ENCODE measurements at regions not wholly inside any gene's neighbourhood (a gene's known extent, or its start where the extent isn't known, plus 50 kb on each side); places are given as distances from the start of the nearest gene placed in this dataset.

DNA sequence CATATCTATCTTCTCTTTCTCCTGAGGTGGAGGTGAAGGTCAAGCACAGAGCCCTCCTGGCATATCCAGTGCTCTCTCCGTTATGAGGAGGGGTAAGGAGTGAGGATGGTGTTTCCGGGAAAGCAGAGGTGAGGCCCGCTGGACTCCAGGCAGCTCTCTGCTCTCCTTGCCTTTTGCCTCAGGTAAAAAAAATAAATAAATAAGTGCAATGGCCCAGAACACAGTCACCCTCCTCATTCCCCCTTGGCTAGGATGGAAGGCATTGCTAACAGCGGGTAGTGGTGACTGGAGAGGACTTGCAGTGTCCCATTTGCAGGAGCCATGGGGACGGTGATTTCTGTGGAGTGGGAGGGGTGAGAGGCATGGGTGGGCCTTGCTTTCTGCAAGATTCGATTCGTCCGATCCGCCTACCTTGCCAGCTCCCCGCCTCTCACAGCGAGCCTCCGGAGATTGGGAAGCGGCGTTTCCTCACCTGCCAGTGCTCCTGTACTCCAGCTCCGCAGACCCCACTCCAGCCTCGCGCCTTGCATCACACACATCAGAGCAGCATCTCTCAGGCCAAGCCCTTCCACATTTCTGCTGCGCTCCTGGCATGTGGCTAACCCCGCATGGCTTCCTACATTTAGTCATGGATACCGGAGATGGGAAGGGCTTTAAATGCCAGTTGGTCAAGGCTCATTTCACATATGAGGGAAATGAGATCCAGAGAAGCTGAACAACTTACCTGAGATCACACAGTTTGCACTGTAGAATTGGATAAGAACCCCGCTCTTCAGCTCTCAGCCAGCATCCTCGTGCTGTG lies 155.2 kb downstream of the VAPA start:
- intact Hi-C loops (cut with DNase I) = no loop called here
- ATAC-seq (ENCODE audit: poor library complexity) (no peak), DNase-seq (no peak)

DNA sequence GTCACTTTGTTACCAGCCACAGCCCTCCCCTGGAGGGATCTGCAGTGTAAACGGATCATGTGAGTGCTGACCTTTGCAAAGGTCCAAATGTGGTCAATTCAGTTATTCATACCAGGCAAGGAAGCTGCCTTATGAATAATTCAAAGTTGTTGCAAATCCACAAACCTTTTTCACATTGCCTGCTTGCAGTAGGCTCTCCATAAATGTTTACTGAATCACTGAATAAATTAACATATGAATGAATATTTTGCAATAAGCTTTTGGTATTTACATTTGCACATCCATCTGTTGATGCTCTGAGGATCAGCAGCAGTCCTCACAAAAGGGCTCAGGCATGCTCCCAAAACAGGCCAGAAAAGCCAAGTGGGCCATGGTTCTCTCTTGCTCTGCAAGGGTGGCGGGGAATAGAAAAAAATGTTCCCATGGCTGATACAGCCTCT lies 156.8 kb downstream of the VAPA start:
- DNase-seq (no peak), ATAC-seq (ENCODE audit: poor library complexity) (no peak)
- intact Hi-C loops (cut with DNase I) = no loop called here

DNA sequence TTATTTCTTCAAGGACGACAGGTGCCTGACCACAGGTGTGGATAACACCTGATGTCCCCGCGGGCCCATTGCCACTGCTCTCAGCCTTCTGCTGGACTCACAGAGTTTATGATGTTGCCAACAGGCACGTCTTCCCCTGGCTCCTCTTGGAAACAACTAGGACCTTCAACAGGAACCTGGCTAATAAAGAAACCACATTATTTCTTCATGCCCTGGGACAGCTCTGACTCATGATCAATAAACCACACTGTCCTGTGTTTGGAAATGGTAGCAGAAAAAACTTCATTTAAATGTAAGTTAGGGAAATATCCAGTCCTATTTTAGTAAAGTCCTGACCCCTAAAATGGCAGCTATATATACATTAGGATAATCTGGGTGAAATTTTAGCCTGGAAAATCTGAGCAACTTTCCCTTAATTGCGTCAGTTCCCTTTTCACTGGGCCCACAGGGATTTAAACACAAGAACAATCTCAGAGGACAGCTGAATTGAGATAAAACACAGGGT lies 158.9 kb downstream of the VAPA start:
- intact Hi-C loops (cut with DNase I) = no loop called here
- no peak for DNase-seq
- no peak for ATAC-seq (ENCODE audit: poor library complexity)

DNA sequence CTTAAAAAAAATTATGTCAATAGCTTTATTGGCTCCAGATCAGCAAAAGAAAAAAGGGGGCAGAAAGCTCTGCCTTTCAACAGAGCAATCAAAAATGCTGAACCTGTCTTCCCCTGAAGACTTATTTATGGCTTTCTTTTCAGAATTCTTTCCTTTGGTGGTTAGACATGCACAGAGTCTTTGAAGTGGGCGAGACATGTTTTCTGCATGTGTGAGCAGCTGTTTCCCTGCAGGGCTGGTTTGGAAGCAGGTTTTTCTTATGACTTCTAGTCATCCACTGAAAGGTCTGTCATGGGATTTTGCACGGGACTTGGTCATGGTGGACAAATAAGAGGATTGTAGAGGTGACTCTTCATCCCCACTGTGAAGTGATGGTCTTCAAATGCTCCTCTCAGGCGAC lies 160.3 kb downstream of the VAPA start:
- ATAC-seq (ENCODE audit: poor library complexity) = no peak
- intact Hi-C loops (cut with DNase I) = no loop called here
- DNase-seq = no peak

DNA sequence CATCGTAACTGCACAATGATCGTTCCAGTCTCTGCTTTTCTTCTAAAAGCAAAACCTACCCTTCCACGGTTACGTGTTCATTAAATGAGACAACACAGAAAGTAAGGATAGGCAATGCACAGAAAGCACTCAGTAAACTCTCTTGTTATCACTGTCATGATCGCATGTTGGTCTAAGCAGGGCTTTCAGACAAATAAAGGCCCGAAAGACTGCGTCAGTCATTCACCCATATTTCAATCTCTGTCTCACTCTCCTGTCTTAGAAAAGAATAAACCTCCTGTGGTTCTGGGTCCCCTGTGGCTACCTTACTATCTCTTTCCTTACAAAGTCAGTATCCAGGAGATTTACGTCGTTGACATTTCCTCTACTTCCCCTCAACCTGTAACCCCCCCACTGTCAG lies 160.9 kb downstream of the VAPA start:
- intact Hi-C loops (cut with DNase I) = no loop called here
- ATAC-seq (ENCODE audit: poor library complexity) (no peak), DNase-seq (no peak)

DNA sequence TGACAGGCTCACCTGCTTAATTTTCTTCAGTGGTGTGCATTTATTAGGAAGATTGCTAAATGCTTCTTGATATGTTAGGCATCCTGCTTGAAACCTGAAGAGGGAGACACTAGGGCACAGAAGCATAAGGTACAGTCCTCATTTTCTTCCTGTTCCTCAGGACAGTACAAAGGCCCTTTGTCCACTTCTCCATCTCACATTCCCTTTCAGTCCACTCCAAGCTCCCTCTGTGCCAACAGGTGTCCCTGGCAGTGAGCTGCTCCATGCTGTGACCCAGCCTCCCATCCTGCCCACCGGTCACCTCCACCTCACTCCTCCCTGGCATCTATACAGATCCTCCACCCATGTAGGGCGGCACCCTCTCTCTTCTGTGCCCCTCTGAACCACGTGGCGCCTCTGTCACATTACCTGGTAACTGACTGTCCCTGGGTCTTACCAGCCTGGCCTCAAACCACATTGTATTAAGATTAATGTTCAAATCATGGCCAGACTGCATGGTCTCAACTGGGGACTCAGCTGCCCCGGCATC lies 162.8 kb downstream of the VAPA start:
- DNase-seq (no peak), ATAC-seq (ENCODE audit: poor library complexity) (no peak)
- intact Hi-C loops (cut with DNase I) = no loop called here

DNA sequence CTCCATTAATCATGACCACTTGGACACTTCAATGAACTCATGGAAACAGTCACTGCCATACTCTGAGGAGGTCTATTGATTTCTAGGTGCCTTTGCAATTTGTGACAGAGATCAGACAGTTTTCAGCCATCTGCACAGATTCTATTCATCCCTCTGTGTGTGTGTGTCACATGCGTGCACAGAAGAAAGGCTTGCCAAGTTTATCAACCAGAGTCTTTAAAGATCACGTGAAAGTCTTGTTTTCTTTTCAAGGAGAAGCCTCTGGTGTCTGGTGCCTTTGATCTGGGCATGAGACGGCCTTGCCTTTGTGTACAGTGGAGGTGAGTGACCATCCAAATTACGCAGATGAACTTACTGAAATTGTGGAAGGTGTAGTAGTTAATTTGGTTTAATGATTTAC lies 164.2 kb downstream of the VAPA start:
- ATAC-seq (ENCODE audit: poor library complexity) (no peak), DNase-seq (no peak)
- intact Hi-C loops (cut with DNase I) = no loop called here

DNA sequence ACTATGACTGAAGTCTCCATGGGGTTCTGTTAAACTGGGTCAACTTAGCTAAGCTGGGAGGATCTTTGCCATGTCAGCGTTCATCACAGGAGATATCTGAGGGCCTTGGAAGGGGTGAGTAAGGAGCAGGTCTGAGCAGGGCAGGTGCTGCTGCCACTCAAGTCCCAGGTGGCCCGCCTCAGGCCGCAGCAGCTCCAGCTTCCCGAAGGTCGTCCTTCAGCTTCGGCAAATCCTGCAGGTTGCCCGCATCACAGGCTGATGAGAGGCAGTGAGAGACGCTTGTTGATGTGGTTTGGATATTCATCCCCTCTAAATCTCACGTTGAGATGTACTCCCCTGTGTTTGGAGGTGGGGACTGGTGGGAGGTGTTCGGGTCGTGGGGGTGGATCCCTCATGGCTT lies 166.6 kb downstream of the VAPA start:
- ATAC-seq (ENCODE audit: poor library complexity) (no peak), DNase-seq (no peak)
- intact Hi-C loops (cut with DNase I) = no loop called here

DNA sequence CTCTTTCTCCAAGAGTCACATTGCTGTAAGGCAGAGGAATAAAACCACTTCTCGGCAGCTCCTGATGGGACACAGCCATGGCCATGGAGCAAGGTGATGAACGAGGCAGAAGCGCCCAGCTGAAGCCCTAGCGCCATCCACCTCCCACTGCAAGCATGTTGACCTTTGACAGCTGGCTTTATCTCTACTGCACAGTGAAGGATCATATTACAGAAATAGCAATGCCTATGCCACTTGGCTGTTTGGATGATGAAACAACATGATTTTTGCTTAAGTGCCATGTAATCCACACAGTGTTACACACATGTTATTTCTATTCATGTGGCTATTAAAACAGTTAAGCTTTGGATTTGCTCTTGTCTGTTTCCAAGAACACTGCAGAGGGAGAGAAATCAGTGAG lies 167.7 kb downstream of the VAPA start:
- no peak for DNase-seq
- peak; percentile 15 for ATAC-seq (ENCODE audit: poor library complexity)
- intact Hi-C loops (cut with DNase I) = no loop called here

DNA sequence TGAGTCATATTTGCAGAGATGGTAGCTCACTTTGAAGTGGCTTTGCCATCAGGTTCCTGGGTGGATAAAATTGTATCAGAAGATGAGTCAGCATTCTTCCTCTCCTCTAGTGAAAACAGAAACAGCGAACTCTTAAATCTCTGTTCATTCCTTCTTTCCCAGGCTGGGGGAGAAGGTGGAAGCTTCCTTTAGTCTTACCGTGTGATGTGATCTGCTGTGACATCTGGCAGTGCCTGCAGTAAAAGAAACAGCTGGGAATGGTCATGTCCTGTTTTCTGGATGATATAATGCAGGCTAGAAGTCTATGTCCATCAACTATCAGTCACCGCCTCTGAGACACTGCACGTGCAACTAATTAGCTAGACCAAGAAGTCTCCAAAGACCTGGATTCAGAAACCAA lies 171.6 kb downstream of the VAPA start:
- no peak for DNase-seq
- peak; percentile 39 for ATAC-seq (ENCODE audit: poor library complexity)
- intact Hi-C loops (cut with DNase I) = no loop called here

DNA sequence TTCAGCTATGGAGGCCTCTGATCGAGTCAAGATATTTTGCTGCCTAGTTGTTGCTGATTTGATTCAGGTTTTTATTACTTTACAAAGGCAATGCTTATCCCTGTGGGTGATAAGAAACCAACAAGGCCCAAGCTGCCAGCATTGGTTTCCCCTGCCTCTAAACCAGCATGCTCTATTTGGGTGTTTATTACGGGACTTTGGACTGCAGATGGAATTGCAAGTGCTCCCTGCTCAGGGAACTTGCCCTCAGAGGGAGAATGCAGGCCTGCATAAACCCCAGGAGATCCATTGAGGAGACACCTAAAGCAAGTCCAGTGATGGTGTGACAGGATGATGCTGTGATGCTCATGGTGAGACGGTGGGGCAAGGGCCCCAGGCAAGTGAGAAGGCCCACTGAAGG lies 172.1 kb downstream of the VAPA start:
- ATAC-seq (ENCODE audit: poor library complexity) (no peak), DNase-seq (no peak)
- intact Hi-C loops (cut with DNase I) = no loop called here

DNA sequence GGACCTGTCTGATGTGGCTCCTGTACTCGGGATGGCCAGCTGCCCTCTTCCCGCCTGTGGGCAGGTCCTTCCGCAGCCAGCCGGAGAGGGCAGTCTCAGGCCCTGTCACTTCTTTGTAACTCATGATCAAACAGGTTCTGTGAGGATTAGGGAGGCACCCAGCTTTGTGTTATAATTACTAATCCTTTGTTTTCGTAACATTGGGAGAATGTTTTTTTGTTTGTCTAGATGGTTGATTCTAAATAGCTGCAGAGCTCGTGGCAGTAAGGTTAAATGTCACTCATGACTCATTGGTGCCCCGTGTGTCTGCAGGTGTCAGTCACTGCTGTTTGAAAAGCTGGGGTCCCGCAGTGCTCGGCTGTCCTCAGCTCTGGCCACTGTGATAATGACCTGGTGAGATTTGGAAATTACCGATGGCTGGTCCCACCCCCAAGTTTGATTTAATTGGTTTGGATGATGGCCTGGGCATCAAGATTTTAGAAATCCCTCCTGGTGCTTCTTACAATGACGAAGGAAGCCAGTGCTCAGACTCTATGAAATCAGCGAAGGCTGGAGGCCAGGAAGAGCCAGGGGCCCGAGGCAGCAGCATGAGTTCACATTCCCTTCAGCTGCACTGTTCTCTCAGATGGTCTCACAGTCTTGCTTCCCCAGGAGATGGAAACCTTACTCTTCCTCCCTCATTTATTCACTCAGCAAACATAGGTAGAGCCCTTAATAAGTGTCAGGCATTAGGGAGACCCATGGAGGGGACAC lies 172.8 kb downstream of the VAPA start:
- DNase-seq = no peak
- intact Hi-C loops (cut with DNase I) = no loop called here
- no peak for ATAC-seq (ENCODE audit: poor library complexity)

DNA sequence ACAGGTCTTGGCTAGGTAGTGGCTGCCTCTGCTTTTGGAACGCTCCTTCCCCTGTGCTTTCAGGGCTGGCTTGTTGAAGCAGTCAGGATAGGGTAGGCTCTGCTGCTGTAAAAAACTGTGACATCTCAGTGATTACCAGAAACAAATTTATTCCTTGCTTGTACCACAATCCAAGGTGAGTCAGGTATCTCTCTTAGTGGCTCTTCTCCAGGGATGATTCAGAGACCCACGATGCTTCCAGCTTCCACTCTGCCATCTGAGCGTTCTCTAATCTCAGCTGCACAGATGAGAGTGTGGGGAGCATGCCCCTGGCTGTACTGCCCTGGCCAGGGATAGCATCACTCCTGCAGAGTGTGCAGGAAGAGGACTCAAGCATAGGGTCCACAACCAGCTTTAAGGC lies 174.9 kb downstream of the VAPA start:
- intact Hi-C loops (cut with DNase I) = no loop called here
- ATAC-seq (ENCODE audit: poor library complexity) (no peak), DNase-seq (no peak)

DNA sequence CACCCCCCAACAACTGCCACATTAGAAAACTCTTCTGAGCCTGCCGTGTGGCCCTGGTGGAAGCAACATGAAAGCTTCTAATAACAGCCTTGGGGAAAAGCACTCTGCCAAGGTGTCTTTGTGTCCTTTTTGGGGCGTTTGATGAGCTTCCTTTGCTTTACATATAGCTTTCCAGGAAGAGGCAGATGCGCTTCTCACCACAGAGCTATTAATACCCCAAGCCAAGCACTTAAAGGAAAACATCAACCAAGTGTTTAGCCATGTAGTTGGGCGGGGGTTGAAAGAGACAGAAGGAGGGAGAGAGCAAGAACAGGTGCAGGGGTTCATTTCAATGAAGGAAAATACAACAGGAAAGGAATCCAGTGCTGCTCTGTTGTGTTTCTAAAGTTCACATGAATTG lies 176.1 kb downstream of the VAPA start:
- DNase-seq (no peak), ATAC-seq (ENCODE audit: poor library complexity) (no peak)
- intact Hi-C loops (cut with DNase I) = no loop called here

DNA sequence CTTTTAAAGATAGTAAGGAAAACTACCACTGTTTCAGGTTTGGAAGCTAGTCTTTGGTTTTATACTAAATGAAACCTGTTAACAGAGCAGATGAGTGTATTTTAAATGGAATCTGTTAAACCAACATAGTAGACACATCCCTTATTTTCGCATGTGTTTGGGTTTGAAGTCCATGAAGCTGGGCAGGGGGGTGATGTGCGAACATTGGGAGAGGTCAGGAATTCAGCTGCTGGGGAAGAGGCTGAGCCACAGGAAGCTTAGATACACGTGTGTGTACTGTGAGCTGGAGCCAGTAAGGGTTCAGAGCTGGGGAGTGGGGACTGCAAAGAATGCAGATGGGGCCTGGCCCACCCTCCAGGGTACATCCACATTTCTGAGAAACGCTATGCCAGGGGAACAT lies 176.9 kb downstream of the VAPA start:
- ATAC-seq (ENCODE audit: poor library complexity) = no peak
- no peak for DNase-seq
- intact Hi-C loops (cut with DNase I) = no loop called here

DNA sequence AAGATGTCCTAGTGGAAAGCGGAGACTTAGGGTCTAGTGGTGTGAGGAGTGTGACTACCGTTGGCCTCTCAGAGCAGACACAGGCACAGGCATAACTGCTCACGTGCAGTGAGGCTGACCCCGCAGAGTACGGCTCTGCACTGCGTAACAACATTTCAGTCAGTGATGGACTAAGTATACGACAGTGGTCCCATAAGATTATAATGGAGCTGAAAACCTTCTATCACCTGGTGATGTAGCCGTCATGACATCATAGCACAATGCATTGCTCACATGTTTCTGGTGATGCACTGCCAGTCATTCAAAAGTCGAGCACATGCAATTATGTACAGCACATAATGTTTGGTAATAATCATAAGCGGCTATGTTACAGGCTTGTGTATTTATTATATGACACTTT lies 179.6 kb downstream of the VAPA start:
- ATAC-seq (ENCODE audit: poor library complexity) (no peak), DNase-seq (no peak)
- intact Hi-C loops (cut with DNase I) = no loop called here

DNA sequence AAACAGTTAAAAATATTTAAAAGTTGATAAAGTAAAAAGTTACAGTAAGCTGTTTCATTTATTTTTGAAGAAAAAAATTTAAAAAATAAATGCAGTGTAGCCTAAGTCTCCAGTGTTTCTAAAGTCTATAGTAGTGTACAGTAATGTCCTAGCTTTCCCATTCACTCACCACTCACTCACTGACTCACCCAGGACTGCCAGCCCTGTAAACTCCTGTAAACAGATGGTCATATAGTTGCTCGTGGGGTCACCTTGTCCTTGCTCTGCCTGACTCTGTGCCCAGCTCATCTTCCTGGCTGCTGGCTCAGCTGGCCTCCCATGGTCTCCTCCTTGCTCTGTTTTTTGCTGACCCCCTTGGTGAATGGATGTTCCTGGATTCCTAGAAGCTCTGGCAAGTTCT lies 180.3 kb downstream of the VAPA start:
- ATAC-seq (ENCODE audit: poor library complexity) (no peak), DNase-seq (no peak)
- intact Hi-C loops (cut with DNase I) = no loop called here

DNA sequence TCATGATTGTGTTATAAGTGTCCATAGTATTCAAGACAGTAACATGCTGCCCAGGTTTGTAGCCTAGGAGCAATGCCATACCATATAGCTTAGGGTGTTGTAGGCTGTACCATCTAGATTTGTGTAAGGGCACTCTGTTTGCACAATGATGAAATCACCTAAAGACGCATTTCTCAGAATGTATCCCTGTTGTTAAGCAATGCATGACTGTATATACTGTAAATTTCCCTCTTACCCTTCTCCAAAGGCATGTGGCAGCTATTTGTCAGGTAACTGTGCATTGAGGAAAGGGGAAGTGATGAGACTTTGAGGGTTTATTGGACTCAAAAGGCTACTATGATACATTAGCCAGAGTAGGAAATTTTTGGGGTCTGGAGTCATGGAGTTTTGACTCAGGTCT lies 180.8 kb downstream of the VAPA start:
- ATAC-seq (ENCODE audit: poor library complexity) (no peak), DNase-seq (no peak)
- intact Hi-C loops (cut with DNase I) = no loop called here

DNA sequence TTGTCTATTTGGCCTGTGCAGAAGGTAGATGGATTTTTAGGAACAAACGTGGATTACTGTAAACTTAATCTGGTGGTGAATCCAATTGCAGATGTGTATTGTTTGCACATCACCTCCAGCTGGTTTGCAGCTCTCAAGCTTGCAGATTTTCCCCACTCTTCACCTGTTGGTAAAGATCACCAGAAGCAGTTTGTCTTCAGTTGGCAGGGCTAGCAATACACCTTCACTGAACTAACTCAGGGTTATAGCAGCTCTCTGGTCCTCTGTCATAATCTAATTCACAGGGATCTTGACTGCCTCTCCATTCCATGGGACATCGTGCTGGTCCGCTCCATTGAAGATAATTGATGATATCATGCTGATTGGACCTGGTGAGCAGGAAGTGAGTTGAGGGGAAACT lies 181.5 kb downstream of the VAPA start:
- intact Hi-C loops (cut with DNase I) = no loop called here
- ATAC-seq (ENCODE audit: poor library complexity) (no peak), DNase-seq (no peak)

DNA sequence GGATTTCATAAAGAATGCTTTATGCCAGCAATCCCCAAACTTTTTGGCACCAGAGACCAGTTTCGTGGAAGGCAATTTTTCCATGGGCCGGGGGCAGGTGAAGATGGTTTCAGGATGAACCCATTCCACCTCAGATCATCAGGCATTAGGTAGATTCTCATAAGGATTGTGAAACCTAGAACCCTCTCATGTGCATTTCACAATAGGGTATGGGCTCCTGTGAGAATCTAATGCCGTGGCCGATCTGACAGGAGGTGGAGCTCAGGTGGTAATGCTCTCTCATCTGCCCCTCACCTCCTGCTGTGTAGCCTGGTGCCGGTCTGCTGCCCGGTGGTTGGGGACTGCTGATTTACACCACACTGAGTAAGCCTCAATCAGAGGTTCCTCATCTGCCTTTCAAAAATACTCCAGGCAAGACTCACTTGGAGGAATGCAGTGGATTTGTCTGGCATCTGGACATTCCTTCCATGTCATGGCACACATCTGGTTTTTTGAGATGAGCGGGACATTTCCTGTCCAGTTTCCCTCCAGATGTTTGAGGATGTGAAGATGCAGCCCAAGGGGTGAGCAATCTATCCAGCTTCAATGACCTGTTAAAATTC lies 185.8 kb downstream of the VAPA start:
- DNase-seq (no peak), ATAC-seq (ENCODE audit: poor library complexity) (no peak)
- intact Hi-C loops (cut with DNase I) = no loop called here

All from Right ventricle myocardium superior (tissue), 1 donor.